ENCODE measurements at regions not wholly inside any gene's neighbourhood (a gene's known extent, or its start where the extent isn't known, plus 50 kb on each side); places are given as distances from the start of the nearest gene placed in this dataset.

DNA sequence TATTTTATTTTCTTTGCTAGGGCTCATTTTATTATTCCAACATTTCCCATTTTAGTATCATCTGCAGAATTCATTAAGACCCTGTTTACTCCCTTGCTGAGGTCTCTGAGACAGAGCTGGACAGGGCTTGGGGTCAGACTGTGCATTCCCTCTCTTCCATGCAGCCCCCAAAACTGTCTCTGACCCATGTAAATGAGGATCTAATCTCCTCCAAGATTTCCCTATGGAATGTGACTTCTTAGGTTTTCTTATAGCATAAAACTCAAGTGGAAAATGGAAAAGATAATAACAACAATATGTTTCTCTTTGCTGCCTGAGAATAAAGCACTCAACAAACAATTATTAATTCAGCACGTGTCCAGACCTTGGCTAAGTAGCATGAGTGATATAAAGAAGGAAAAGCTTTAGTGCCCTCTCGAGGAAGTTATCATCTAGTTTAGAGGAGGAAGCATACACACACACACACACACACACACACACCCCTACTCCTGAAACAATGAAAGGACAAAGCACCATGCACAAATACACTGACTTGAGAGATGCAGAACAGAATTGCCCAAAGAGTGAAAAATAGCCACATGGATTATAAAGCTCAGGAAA is 815.5 kb downstream of the BCKDHB start:
- no peak for TF ChIP-seq CTCF (conservative IDR thresholded peaks at IDR 0.05; ENCODE audit: low read depth, low read length)
- TF ChIP-seq EZH2 (IDR thresholded peaks at IDR 0.05; ENCODE audit: borderline replicate concordance, low read depth, low read length, poor library complexity, severe bottlenecking), result no peak
